Esophagus squamous epithelium (tissue), 5 donors: ENCODE measurements at regions not wholly inside any gene's neighbourhood (a gene's known extent, or its start where the extent isn't known, plus 50 kb on each side); places are given as distances from the start of the nearest gene placed in this dataset.
"Not testable (repeated sequence)": the region's sequence is repeated elsewhere in the genome, so short reads cannot be mapped to it uniquely, and the experiment has no call there.

Source experiments
- DNase-seq: peaks from one replicate; lab custom pipeline; 2025; lab: John Stamatoyannopoulos, UW
- H3K27ac ChIP-seq, 4 donors: fragments of 200-600 bp; sonication (generic); one replicate each; pipeline ENCODE4 v1.5.1; 2016 to 2019; ENCODE audit warnings: mild to moderate bottlenecking in 1 of 4
- H3K27me3 ChIP-seq, 4 donors: fragments of 200-600 bp; sonication (generic); 1 replicate in 3 of 4; 2 replicates in 1 of 4; pipeline versions ENCODE4 v1.5.1 to v1.6.0; 2017 to 2021; ENCODE audit warnings: antibody characterized with exemption in 1 of 4
- H3K36me3 ChIP-seq, 3 donors: fragments of 200-600 bp; sonication (generic); one replicate each; pipeline ENCODE4 v1.5.1; 2016 to 2019
- H3K4me1 ChIP-seq, 3 donors: fragments of 200-600 bp; sonication (generic); one replicate each; pipeline ENCODE4 v1.5.1; 2017 to 2019
- H3K4me3 ChIP-seq, 4 donors: fragments of 200-600 bp; sonication (generic); 1 replicate in 3 of 4; 2 replicates in 1 of 4; pipeline ENCODE4 v1.5.1; 2016 to 2019; ENCODE audit warnings: mild to moderate bottlenecking in 2 of 4, moderate library complexity in 1 of 4
- H3K9me3 ChIP-seq, 3 donors: fragments of 200-600 bp; sonication (generic); one replicate each; pipeline ENCODE4 v1.5.1; 2016 to 2019
- CTCF ChIP-seq, 6 experiments: fragments of 450-650 bp in 4 of 6; fragments of 200-600 bp in 2 of 6; sonication (generic) in 2 of 6; IDR thresholded peaks; one replicate each; pipeline ENCODE4 v1.5.1; 2016 to 2019; ENCODE audit warnings: antibody characterized with exemption in 6 of 6, mild to moderate bottlenecking in 4 of 6, moderate library complexity in 4 of 6
- POLR2A ChIP-seq, 4 donors: fragments of 450-650 bp; IDR thresholded peaks; one replicate each; pipeline ENCODE4 v1.6.1; 2017; ENCODE audit warnings: antibody characterized with exemption in 4 of 4, mild to moderate bottlenecking in 4 of 4, moderate library complexity in 3 of 4
- WGBS, 2 donors: methylation state at CpG; one replicate each; pipeline ENCODE4 v1.1.5; 2018; 5-methylcytosine and 5-hydroxymethylcytosine counted together
- intact Hi-C: fragments of 100-400 bp; cut with DNase I; formaldehyde crosslinking; loops from one replicate; pipeline ENCODE4 v1.15.0; 2022
- donor health status: DM: yes; HTN: yes; CAD: no.

DNA sequence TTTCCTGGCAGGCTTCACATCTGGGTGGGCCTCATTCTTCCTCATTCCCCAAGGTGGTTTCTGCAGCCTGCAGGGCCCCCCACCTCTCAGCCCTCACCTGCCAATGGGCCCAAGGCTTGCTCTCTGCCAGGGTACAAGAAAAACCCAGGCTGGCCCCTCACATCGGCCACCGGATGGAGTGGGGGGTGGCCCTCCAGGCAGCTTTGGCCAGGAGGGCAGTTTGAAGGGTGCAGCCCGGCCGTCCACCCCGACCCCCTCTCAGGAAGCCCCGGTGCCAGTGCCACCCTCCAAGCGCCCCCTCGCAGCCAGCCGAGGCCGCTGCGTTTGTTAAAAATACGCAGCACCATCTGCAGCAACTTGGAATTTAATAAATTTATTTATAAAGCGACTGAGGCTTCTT lies 196.7 kb downstream of the CTTN start:
- Histone ChIP-seq H3K36me3 (no peaks in the 10 kb centered on the region), H3K27me3 (peaks cover 0 to 10% (median 0%) of the 10 kb centered on the region in 4 donors), H3K4me1 (peaks cover 0 to 5% (median 0%) of the 10 kb centered on the region in 3 donors), H3K9me3 (no peaks in the 10 kb centered on the region), H3K4me3 (no peak overlapping the region), H3K27ac (no peak overlapping the region)
- no peak for DNase-seq
- no peak for TF ChIP-seq POLR2A (IDR thresholded peaks at IDR 0.05)
- no peak for TF ChIP-seq CTCF (IDR thresholded peaks at IDR 0.05)
- 90 to 98% methylated on average over 7 to 12 of the region's 13 CpGs for WGBS, 2 donors
- intact Hi-C loops = no loop called here

DNA sequence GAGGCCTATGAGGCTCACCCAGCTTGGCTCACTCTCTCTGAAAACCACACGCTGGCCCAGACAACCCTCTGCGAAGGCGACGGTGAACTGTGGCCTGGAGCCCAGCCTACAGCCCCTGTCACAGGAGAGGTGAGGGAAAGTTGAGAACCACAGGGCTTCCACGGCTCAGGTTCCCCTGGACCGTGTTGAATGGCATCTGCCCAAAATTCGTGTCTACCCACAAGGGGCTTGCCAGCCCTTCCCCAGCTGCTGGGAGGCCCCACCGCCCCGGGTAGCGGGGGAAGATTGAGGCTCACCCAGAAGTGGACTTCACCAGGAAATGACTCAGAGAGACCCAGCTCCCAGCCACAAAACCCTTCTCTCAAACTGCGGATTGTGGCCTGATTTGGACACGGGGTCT lies 197.1 kb downstream of the CTTN start:
- WGBS, 2 donors = 67 to 84% methylated on average over 5 of the region's 12 CpGs
- no peak overlapping the region for H3K4me3 ChIP-seq
- DNase-seq = no peak
- H3K4me1 ChIP-seq = peaks cover 0 to 5% (median 0%) of the 10 kb centered on the region in 3 donors
- TF ChIP-seq CTCF (IDR thresholded peaks at IDR 0.05) (no peak), POLR2A (IDR thresholded peaks at IDR 0.05) (no peak)
- peaks cover 0 to 10% (median 0%) of the 10 kb centered on the region in 4 donors for H3K27me3 ChIP-seq
- intact Hi-C loops = no loop called here
- H3K9me3 ChIP-seq = no peaks in the 10 kb centered on the region
- H3K27ac ChIP-seq = no peak overlapping the region
- H3K36me3 ChIP-seq = no peaks in the 10 kb centered on the region

GRCh38 chr11:70596091-70596490 lies 197.8 kb downstream of the CTTN start:
- H3K27ac ChIP-seq = no peak overlapping the region
- no peaks in the 10 kb centered on the region for H3K36me3 ChIP-seq
- TF ChIP-seq CTCF (IDR thresholded peaks at IDR 0.05) (no peak), POLR2A (IDR thresholded peaks at IDR 0.05) (no peak)
- H3K27me3 ChIP-seq = peaks cover 0 to 10% (median 0%) of the 10 kb centered on the region in 4 donors
- H3K4me1 ChIP-seq = peaks cover 0 to 5% (median 0%) of the 10 kb centered on the region in 3 donors
- WGBS, 2 donors = 44% methylated on average over 1 of the region's 9 CpGs; no CpG with 5 or more reads in 1 of the 2 donors
- intact Hi-C loops = no loop called here
- H3K9me3 ChIP-seq = no peaks in the 10 kb centered on the region
- no peak for DNase-seq
- no peak overlapping the region for H3K4me3 ChIP-seq

DNA sequence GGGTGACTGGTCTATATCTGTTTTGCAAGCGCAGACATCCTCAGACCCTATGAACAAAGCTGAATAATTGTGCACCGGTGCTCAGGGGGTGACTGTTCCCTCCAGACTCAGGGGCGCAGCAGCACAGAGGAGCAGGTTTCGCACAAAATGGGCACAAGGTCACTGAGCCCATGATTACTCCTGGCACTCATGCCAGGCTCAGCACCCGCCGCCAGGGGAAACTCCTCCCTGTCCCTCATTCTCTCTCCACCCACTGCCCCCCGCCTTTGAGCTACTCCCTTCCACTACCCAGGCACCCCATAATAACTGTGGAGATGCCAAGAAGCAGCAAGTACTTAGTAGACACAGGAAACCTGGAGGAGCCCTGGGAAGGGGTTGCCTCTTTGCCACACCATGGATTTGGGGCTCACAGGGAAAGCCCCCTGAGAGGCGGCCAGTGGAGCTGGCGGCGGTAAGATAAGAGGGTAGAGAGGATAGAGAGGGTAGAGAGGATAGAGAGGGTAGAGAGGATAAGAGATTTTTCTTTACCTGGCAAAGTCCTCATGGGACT lies 198.8 kb downstream of the CTTN start:
- WGBS, 2 donors = 85 to 93% methylated on average over 7 to 9 of the region's 10 CpGs
- TF ChIP-seq CTCF (IDR thresholded peaks at IDR 0.05) (no peak), POLR2A (IDR thresholded peaks at IDR 0.05) (no peak)
- no peak overlapping the region for H3K4me3 ChIP-seq
- no peaks in the 10 kb centered on the region for H3K9me3 ChIP-seq
- H3K27ac ChIP-seq = no peak overlapping the region
- H3K27me3 ChIP-seq = peaks cover 0 to 10% (median 0%) of the 10 kb centered on the region in 4 donors
- no peaks in the 10 kb centered on the region for H3K36me3 ChIP-seq
- H3K4me1 ChIP-seq = peaks cover 0 to 5% (median 0%) of the 10 kb centered on the region in 3 donors
- no peak for DNase-seq
- intact Hi-C loops = no loop called here

DNA sequence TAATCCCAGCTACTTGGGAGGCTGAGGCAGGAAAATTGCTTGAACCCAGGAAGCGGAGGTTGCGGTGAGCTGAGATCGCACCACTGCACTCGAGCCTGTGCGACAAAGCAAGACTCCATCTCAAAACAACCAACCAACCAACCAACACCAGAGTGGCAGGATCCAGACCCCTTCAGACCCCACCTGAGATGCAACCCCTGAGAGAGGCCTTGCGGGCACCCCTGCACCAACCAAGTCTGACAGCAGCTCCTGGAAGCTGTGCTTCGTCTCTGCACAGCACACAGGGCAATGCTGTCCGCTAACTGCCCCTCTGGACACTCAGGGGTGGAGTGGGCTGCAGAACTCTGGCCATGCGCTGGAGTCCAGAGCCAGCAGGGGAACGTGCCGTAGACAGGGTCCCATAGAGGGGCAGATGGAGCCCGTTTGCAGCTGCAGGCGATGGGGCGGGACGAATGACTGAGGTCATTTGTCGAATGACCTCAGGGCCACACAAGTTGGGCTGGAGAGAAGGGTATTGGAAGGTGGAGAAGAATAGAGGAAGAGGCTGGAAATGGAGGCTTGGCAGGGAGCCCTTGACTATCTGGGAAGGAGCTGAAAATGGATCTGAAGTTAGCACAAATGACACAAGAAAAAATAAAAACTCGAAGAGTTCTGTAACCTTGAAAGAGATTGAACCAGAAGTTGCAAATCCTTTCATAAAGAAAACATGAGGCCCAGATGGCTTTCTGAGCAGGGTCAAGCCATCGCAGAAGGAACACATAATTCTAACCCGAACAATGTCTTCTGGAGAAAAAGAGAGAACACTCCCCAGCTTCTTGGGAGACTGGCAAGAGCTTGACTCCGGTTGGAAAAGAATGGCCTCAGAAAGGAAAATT lies 199.7 kb downstream of the CTTN start:
- no peak overlapping the region for H3K27ac ChIP-seq
- intact Hi-C loops = no loop called here
- H3K9me3 ChIP-seq = no peaks in the 10 kb centered on the region
- no peaks in the 10 kb centered on the region for H3K36me3 ChIP-seq
- TF ChIP-seq POLR2A (IDR thresholded peaks at IDR 0.05) (no peak), CTCF (IDR thresholded peaks at IDR 0.05) (no peak)
- no peak for DNase-seq
- H3K4me1 ChIP-seq = peaks cover 0 to 5% (median 0%) of the 10 kb centered on the region in 3 donors
- H3K27me3 ChIP-seq = peaks cover 0 to 10% (median 0%) of the 10 kb centered on the region in 4 donors
- no peak overlapping the region for H3K4me3 ChIP-seq
- WGBS, 2 donors = 70 to 81% methylated on average over 16 to 17 of the region's 20 CpGs

GRCh38 chr11:70600911-70601415 lies 202.6 kb downstream of the CTTN start:
- H3K36me3 ChIP-seq, DNase-seq, H3K4me3 ChIP-seq, H3K9me3 ChIP-seq, H3K27me3 ChIP-seq, intact Hi-C loops, H3K27ac ChIP-seq, H3K4me1 ChIP-seq: not testable (repeated sequence)
- 72 to 73% methylated on average over 4 to 7 of the region's 7 CpGs for WGBS, 2 donors
